Left ventricle myocardium inferior (tissue), 1 donor: ENCODE measurements at regions not wholly inside any gene's neighbourhood (a gene's known extent, or its start where the extent isn't known, plus 50 kb on each side); places are given as distances from the start of the nearest gene placed in this dataset.

Experiments used
- DNase-seq: peaks from one replicate; pipeline ENCODE4 v3.0.0-alpha.2; 2020
- H3K27ac ChIP-seq: fragments of 200-600 bp; replicated peaks from 2 replicates; pipeline ENCODE4 v1.8.0; 2021
- H3K27me3 ChIP-seq: fragments of 200-600 bp; 2 replicates; pipeline ENCODE4 v1.8.0; 2021; ENCODE audit warnings: low read depth
- H3K36me3 ChIP-seq: fragments of 200-600 bp; 2 replicates; pipeline ENCODE4 v1.8.0; 2021
- H3K4me1 ChIP-seq: fragments of 200-600 bp; 2 replicates; pipeline ENCODE4 v1.8.0; 2021
- H3K4me3 ChIP-seq: fragments of 200-600 bp; 2 replicates; pipeline ENCODE4 v1.8.0; 2021; ENCODE audit warnings: mild to moderate bottlenecking, moderate library complexity
- H3K9me3 ChIP-seq: fragments of 200-600 bp; replicated peaks from 2 replicates; pipeline ENCODE4 v1.8.0; 2021
- intact Hi-C: fragments of 100-400 bp; cut with micrococcal nuclease; formaldehyde crosslinking; loops from one replicate; pipeline ENCODE4 v1.11.0; 2022
- TF ChIP-seq, protein P1 (sequence below): fragments of 200-600 bp; IDR thresholded peaks from 2 replicates; pipeline ENCODE4 v1.8.0; 2021; ENCODE audit warnings: antibody characterized with exemption, mild to moderate bottlenecking, borderline replicate concordance
- donor health status: DM: no; HTN: yes; CAD: no; lungs with severe emphysema.

DNA sequence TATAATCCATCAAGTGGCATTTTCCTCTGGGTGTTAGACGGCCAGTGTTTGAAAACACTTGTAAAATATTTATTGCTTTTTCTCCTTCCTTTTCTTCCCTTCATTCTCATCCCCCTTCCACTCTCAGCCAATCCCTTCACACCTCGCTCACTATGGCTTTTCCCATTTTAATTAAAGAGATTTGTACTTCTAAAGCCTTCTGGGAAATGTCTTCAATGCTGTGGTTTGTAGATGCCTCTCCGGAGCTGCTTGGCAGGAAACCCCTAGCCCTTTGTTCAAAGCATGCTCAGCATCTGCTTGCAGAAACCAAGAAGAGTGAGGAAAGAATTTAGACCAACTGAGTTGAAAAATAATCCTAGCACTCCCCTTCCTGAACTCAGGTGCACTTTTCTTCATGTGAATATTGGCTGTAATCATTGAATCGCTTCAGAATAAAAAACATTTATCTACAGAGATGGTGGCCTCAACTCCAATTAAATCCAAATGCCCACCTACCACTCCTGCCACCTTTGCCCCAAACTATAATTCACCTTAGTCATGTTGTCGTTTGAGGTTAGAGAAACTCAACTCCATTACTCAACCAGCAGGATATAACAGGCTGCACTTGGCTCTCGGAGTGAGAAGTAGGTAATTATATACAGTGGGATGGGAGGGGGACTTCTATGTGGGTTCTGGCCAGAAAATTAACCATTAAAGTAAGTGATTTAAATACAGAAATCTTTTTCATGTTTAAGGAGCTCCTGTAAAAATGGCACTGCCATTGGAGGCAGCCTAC, 659.4 kb upstream of the CAMK1G start:
- DNase-seq: no peak
- Histone ChIP-seq H3K36me3 (no peaks in the 10 kb centered on the region), H3K27ac (no peak overlapping the region), H3K9me3 (peaks cover 3% of the 10 kb centered on the region), H3K27me3 (peaks cover 4% of the 10 kb centered on the region), H3K4me1 (no peaks in the 10 kb centered on the region), H3K4me3 (no peak overlapping the region)
- TF ChIP-seq, protein P1, sequence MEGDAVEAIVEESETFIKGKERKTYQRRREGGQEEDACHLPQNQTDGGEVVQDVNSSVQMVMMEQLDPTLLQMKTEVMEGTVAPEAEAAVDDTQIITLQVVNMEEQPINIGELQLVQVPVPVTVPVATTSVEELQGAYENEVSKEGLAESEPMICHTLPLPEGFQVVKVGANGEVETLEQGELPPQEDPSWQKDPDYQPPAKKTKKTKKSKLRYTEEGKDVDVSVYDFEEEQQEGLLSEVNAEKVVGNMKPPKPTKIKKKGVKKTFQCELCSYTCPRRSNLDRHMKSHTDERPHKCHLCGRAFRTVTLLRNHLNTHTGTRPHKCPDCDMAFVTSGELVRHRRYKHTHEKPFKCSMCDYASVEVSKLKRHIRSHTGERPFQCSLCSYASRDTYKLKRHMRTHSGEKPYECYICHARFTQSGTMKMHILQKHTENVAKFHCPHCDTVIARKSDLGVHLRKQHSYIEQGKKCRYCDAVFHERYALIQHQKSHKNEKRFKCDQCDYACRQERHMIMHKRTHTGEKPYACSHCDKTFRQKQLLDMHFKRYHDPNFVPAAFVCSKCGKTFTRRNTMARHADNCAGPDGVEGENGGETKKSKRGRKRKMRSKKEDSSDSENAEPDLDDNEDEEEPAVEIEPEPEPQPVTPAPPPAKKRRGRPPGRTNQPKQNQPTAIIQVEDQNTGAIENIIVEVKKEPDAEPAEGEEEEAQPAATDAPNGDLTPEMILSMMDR: no peak
- intact Hi-C loops: no loop called here

DNA sequence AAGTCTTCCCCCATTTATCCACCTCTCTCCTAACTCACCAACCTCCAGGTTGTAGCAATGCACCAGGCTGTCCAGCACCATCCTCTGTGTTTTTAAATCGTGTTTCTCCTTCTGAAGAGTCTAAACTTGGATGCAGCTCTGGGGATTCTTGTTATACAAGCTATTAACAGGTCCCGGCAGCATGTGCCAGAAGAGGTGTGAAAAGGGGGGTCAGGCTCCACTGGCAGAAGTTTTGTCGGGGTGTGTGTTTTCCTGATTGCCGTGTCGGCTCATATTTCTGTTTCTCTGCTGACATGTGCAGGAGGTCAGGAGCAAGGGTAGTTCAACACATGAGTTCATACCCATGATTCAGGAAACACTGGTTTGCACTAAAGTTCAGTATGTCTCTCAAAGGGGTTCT, 658.6 kb upstream of the CAMK1G start:
- TF ChIP-seq, protein P1: no peak

GRCh38 chr1:208928349-208929010, 655.0 kb upstream of the CAMK1G start:
- Histone ChIP-seq H3K27me3 (peaks cover 4% of the 10 kb centered on the region), H3K4me1 (no peaks in the 10 kb centered on the region), H3K36me3 (no peaks in the 10 kb centered on the region), H3K27ac (no peak overlapping the region), H3K9me3 (peaks cover 3% of the 10 kb centered on the region), H3K4me3 (no peak overlapping the region)
- DNase-seq: no peak
- intact Hi-C loops: no loop called here
- TF ChIP-seq, protein P1: no peak

More for the DNA sequence above, 658.6 kb upstream of the CAMK1G start:
- Histone ChIP-seq H3K4me3 (no peak overlapping the region), H3K36me3 (no peaks in the 10 kb centered on the region), H3K4me1 (no peaks in the 10 kb centered on the region), H3K27me3 (peaks cover 4% of the 10 kb centered on the region), H3K27ac (no peak overlapping the region), H3K9me3 (peaks cover 3% of the 10 kb centered on the region)
- intact Hi-C loops: no loop called here
- no peak for DNase-seq

DNA sequence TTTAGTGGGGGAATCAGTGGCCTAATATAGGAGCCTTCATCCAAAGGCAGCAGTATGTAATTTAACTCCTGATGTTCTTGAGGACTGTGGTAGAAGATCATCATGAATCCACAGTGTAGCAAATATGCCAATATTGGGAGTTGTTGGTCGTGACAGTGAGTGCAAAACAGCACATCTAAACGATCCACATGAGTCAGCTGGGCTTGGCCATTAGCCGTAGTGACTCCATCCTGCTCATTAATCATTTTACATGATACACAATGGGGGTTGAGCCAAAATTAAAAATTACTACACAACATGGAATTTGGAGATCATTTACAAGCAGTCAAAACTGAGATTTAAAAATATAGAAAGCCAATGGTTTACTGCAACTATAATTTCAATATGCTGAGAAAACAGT, 653.9 kb upstream of the CAMK1G start:
- no peak for DNase-seq
- Histone ChIP-seq H3K27ac (no peak overlapping the region), H3K27me3 (peaks cover 4% of the 10 kb centered on the region), H3K4me1 (no peaks in the 10 kb centered on the region), H3K9me3 (peaks cover 3% of the 10 kb centered on the region), H3K4me3 (no peak overlapping the region), H3K36me3 (no peaks in the 10 kb centered on the region)
- intact Hi-C loops: no loop called here
- TF ChIP-seq, protein P1: no peak

GRCh38 chr1:208931936-208932335, 651.6 kb upstream of the CAMK1G start:
- intact Hi-C loops: no loop called here
- TF ChIP-seq, protein P1: no peak
- Histone ChIP-seq H3K36me3 (no peaks in the 10 kb centered on the region), H3K27ac (no peak overlapping the region), H3K4me1 (no peaks in the 10 kb centered on the region), H3K9me3 (no peaks in the 10 kb centered on the region), H3K27me3 (no peaks in the 10 kb centered on the region), H3K4me3 (no peak overlapping the region)
- no peak for DNase-seq
